Gastrocnemius medialis (tissue), 4 donors: ENCODE measurements at regions not wholly inside any gene's neighbourhood (a gene's known extent, or its start where the extent isn't known, plus 50 kb on each side); places are given as distances from the start of the nearest gene placed in this dataset.

Experiments used
- POLR2A ChIP-seq, 2 donors: fragments of 450-650 bp; IDR thresholded peaks; one replicate each; pipeline ENCODE4 v1.6.1; 2017; ENCODE audit warnings: antibody characterized with exemption in 2 of 2, mild to moderate bottlenecking in 2 of 2, moderate library complexity in 2 of 2
- TF ChIP-seq, protein P1 (sequence below), 5 experiments: fragments of 450-650 bp in 3 of 5; fragments of 200-600 bp in 2 of 5; sonication (generic) in 2 of 5; IDR thresholded peaks in 4 of 5; conservative IDR thresholded peaks in 1 of 5; 1 replicate in 4 of 5; 2 replicates in 1 of 5; pipeline ENCODE4 v1.5.1; 2016 to 2019; ENCODE audit warnings: antibody characterized with exemption in 5 of 5, mild to moderate bottlenecking in 3 of 5, moderate library complexity in 3 of 5

DNA sequence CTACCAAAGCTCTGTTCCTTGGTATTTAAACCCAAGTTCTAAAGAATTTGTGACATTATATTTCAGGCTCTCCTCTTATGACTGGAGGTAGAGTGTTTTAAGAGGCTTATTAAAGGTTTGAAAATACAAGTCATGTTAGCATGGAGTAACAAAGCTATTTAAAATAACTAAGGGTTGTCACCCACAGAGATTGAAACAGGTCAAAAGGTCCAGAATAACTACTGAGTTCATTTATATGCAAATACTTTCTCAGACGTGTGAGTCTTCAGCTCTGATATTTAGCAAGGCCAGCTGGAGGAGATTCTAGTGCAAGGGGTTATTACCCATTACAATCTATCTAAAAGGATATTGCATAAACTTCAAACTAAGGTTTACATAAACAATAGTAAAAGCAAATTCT, 1538.8 kb upstream of the CDH8 start:
- TF ChIP-seq, protein P1, sequence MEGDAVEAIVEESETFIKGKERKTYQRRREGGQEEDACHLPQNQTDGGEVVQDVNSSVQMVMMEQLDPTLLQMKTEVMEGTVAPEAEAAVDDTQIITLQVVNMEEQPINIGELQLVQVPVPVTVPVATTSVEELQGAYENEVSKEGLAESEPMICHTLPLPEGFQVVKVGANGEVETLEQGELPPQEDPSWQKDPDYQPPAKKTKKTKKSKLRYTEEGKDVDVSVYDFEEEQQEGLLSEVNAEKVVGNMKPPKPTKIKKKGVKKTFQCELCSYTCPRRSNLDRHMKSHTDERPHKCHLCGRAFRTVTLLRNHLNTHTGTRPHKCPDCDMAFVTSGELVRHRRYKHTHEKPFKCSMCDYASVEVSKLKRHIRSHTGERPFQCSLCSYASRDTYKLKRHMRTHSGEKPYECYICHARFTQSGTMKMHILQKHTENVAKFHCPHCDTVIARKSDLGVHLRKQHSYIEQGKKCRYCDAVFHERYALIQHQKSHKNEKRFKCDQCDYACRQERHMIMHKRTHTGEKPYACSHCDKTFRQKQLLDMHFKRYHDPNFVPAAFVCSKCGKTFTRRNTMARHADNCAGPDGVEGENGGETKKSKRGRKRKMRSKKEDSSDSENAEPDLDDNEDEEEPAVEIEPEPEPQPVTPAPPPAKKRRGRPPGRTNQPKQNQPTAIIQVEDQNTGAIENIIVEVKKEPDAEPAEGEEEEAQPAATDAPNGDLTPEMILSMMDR (IDR thresholded peaks at IDR 0.05 in 4 of 5, conservative IDR thresholded peaks at IDR 0.05 in 1 of 5), result no peak
- no peak for TF ChIP-seq POLR2A (IDR thresholded peaks at IDR 0.05)
